Neural cell (in vitro differentiated cells): ENCODE measurements at regions not wholly inside any gene's neighbourhood (a gene's known extent, or its start where the extent isn't known, plus 50 kb on each side); places are given as distances from the start of the nearest gene placed in this dataset.
"Not testable (repeated sequence)": the region's sequence is repeated elsewhere in the genome, so short reads cannot be mapped to it uniquely, and the experiment has no call there.

Experiments used
- H2AFZ ChIP-seq: fragments of 200-600, 300-800 bp; sonication (generic), shearing (Covaris generic); 2 replicates; pipeline ENCODE4 v1.6.0; 2014; ENCODE audit warnings: low read depth, mild to moderate bottlenecking, antibody characterized with exemption, low read length, moderate library complexity
- H3F3A ChIP-seq: fragments of 200-600 bp; shearing (Covaris generic); 2 replicates; pipeline ENCODE4 v1.6.1; 2016; ENCODE audit warnings: mild to moderate bottlenecking, moderate library complexity, mixed read lengths, antibody characterized with exemption, low read length; ENCODE audit not compliant: insufficient read depth, poor library complexity, severe bottlenecking
- H3K27ac ChIP-seq: fragments of 200-600, 300-800 bp; sonication (generic), shearing (Covaris generic); 2 replicates; pipeline ENCODE4 v1.5.1; 2014; ENCODE audit warnings: mild to moderate bottlenecking, low read length, moderate library complexity
- H3K27me3 ChIP-seq: fragments of 300-800, 200-600 bp; sonication (generic), shearing (Covaris generic); 2 replicates; pipeline ENCODE4 v1.6.0; 2014; ENCODE audit warnings: mild to moderate bottlenecking, low read depth, low read length, moderate library complexity; ENCODE audit not compliant: insufficient read depth
- H3K36me3 ChIP-seq: fragments of 300-800, 200-600 bp; sonication (generic), shearing (Covaris generic); 2 replicates; pipeline ENCODE4 v1.5.1; 2014; ENCODE audit warnings: mild to moderate bottlenecking, antibody characterized with exemption, low read length, moderate library complexity; ENCODE audit not compliant: insufficient read depth
- H3K4me2 ChIP-seq: fragments of 300-800, 200-600 bp; sonication (generic), shearing (Covaris generic); 2 replicates; pipeline ENCODE4 v1.6.0; 2014; ENCODE audit warnings: mild to moderate bottlenecking, low read length
- H3K4me3 ChIP-seq: fragments of 300-800, 200-600 bp; sonication (generic), shearing (Covaris generic); 2 replicates; pipeline ENCODE4 v1.5.1; 2014; ENCODE audit warnings: mild to moderate bottlenecking, low read length, moderate library complexity
- H3K79me2 ChIP-seq: fragments of 200-600 bp; shearing (Covaris generic); replicated peaks from 2 replicates; pipeline ENCODE4 v1.6.0; 2014; ENCODE audit warnings: mild to moderate bottlenecking, low read length, moderate library complexity; ENCODE audit not compliant: insufficient read depth
- H3K9ac ChIP-seq: fragments of 300-800, 200-600 bp; sonication (generic), shearing (Covaris generic); 2 replicates; pipeline ENCODE4 v1.6.1; 2016; ENCODE audit warnings: mild to moderate bottlenecking, low read length, mixed read lengths
- H3K9me2 ChIP-seq: fragments of 200-600 bp; shearing (Covaris generic); 2 replicates; pipeline ENCODE4 v1.6.1; 2016; ENCODE audit warnings: mild to moderate bottlenecking, low read length, mixed read lengths; ENCODE audit not compliant: insufficient read depth
- H3K9me3 ChIP-seq: fragments of 200-600, 300-800 bp; sonication (generic), shearing (Covaris generic); 2 replicates; pipeline ENCODE4 v1.6.1; 2016; ENCODE audit warnings: mild to moderate bottlenecking, mixed run types, low read length, moderate library complexity, mixed read lengths
- H4K20me1 ChIP-seq: fragments of 200-600 bp; shearing (Covaris generic); 2 replicates; pipeline ENCODE4 v1.6.1; 2016; ENCODE audit warnings: mild to moderate bottlenecking, mixed run types; ENCODE audit not compliant: insufficient read depth
- CTCF ChIP-seq: fragments of 450-650 bp; IDR thresholded peaks from 2 replicates; pipeline ENCODE4 v1.5.1; 2014; ENCODE audit warnings: antibody characterized with exemption, mild to moderate bottlenecking, moderate library complexity; ENCODE audit not compliant: poor library complexity, severe bottlenecking
- EP300 ChIP-seq: fragments of 450-650 bp; conservative IDR thresholded peaks from 2 replicates; pipeline ENCODE4 v1.6.1; 2014; ENCODE audit warnings: antibody characterized with exemption, mild to moderate bottlenecking, moderate library complexity; ENCODE audit not compliant: poor library complexity, severe bottlenecking
- EZH2 ChIP-seq: fragments of 200-600, 300-800 bp; shearing (Covaris generic), sonication (generic); IDR thresholded peaks from 2 replicates; pipeline ENCODE4 v1.6.1; 2014; ENCODE audit warnings: antibody characterized with exemption, low read length, borderline replicate concordance, mild to moderate bottlenecking; ENCODE audit not compliant: insufficient read depth, poor library complexity, severe bottlenecking
- MXI1 ChIP-seq: fragments of 450-650 bp; conservative IDR thresholded peaks from 2 replicates; pipeline ENCODE4 v1.6.1; 2014; ENCODE audit warnings: antibody characterized with exemption, mild to moderate bottlenecking; ENCODE audit not compliant: poor library complexity, severe bottlenecking
- POLR2AphosphoS5 ChIP-seq: IDR thresholded peaks from 2 replicates; pipeline ENCODE4 v1.6.1; 2012
- RAD21 ChIP-seq: fragments of 450-650 bp; conservative IDR thresholded peaks from 2 replicates; pipeline ENCODE4 v1.6.1; 2014; ENCODE audit warnings: antibody characterized with exemption, mild to moderate bottlenecking, moderate library complexity
- REST ChIP-seq: IDR thresholded peaks from 2 replicates; pipeline ENCODE4 v1.6.1; 2012; ENCODE audit warnings: borderline replicate concordance
- SMC3 ChIP-seq: fragments of 450-650 bp; conservative IDR thresholded peaks from 2 replicates; pipeline ENCODE4 v1.6.1; 2014; ENCODE audit warnings: antibody characterized with exemption, mild to moderate bottlenecking, moderate library complexity; ENCODE audit not compliant: poor library complexity
- TAF1 ChIP-seq: IDR thresholded peaks from 2 replicates; pipeline ENCODE4 v1.6.1; 2012; ENCODE audit warnings: low read depth

GRCh38 chr2:187187519-187187918, 260.5 kb downstream of the CALCRL start:
- no peak overlapping the region for H3K9ac ChIP-seq
- no peak for TF ChIP-seq TAF1
- no peak for TF ChIP-seq CTCF
- TF ChIP-seq EZH2, result no peak
- TF ChIP-seq REST, result no peak
- no peak for TF ChIP-seq MXI1
- TF ChIP-seq EP300, result no peak
- TF ChIP-seq SMC3, result no peak
- TF ChIP-seq POLR2AphosphoS5, result no peak
- no peak for TF ChIP-seq RAD21
- H3K9me3 ChIP-seq, result no peaks in the 10 kb centered on the region
- no peaks in the 10 kb centered on the region for H3K9me2 ChIP-seq
- no peaks in the 10 kb centered on the region for H3F3A ChIP-seq
- no peaks in the 10 kb centered on the region for H3K27me3 ChIP-seq
- no peak overlapping the region for H3K4me2 ChIP-seq
- no peaks in the 10 kb centered on the region for H3K79me2 ChIP-seq
- no peak overlapping the region for H3K27ac ChIP-seq
- H3K4me3 ChIP-seq, result no peak overlapping the region
- no peaks in the 10 kb centered on the region for H4K20me1 ChIP-seq
- H2AFZ ChIP-seq, result no peak overlapping the region
- no peaks in the 10 kb centered on the region for H3K36me3 ChIP-seq

- Histone ChIP-seq H3K27ac (no peak overlapping the region), H3K79me2 (no peaks in the 10 kb centered on the region), H3K27me3 (no peaks in the 10 kb centered on the region), H3K36me3 (no peaks in the 10 kb centered on the region), H3K9ac (no peak overlapping the region), H3K9me2 (no peaks in the 10 kb centered on the region), H3F3A (no peaks in the 10 kb centered on the region), H2AFZ (no peak overlapping the region), H3K9me3 (no peaks in the 10 kb centered on the region), H3K4me3 (no peak overlapping the region), H3K4me2 (no peak overlapping the region), H4K20me1 (no peaks in the 10 kb centered on the region)
- no peak for TF ChIP-seq MXI1
- no peak for TF ChIP-seq EP300
- no peak for TF ChIP-seq RAD21
- no peak for TF ChIP-seq REST
- no peak for TF ChIP-seq CTCF
- TF ChIP-seq POLR2AphosphoS5, result no peak
- TF ChIP-seq EZH2, result no peak
- no peak for TF ChIP-seq SMC3
- no peak for TF ChIP-seq TAF1
Observed at GRCh38 chr2:187180529-187180928, 267.5 kb downstream of the CALCRL start.

GRCh38 chr2:187178876-187179275, 269.2 kb downstream of the CALCRL start:
- not testable (repeated sequence) for H3K9me2 ChIP-seq, H3K4me2 ChIP-seq, H3K27me3 ChIP-seq, H2AFZ ChIP-seq, H3K79me2 ChIP-seq, H4K20me1 ChIP-seq, H3F3A ChIP-seq, H3K27ac ChIP-seq, H3K36me3 ChIP-seq, H3K9ac ChIP-seq, H3K9me3 ChIP-seq, H3K4me3 ChIP-seq
